IMR-90 (cell line): ENCODE measurements at regions not wholly inside any gene's neighbourhood (a gene's known extent, or its start where the extent isn't known, plus 50 kb on each side); places are given as distances from the start of the nearest gene placed in this dataset. TPM values are rescaled to one million over a fixed set of nuclear protein-coding genes. Genes with fewer than 3 reads are reported as not detected.

Experiments
- microRNA-seq, 2 experiments: library from miRNA; stranded (forward) in 1 of 2; unstranded in 1 of 2; fragments of 10-50 nt in 1 of 2; fragments of <30 nt in 1 of 2; gene quantifications in 1 of 2; microRNA quantifications in 1 of 2; one replicate each; pipeline versions ENCODE3 to v1.1.0; 2013 to 2020; ENCODE audit not compliant: insufficient read depth in 1 of 2, insufficient read length in 1 of 2, unreplicated experiment in 1 of 2
- small RNA-seq, 5 experiments: library from RNA; depleted of rRNA; stranded (forward); fragments of <200 nt; gene quantifications; one replicate each; pipeline ENCODE3, GENCODE V24; 2012

Small RNAs in the stretch of these regions (microRNA-seq; reads per million reads assigned to microRNA genes)
- gene RF00019 (ENCODE audit: insufficient read depth, insufficient read length), result not detected

Small RNAs in the stretch of these regions (small RNA-seq; reads per million reads assigned to genes)
- 0 reads per million in 5 experiments for gene RF00019
